GM12878 (cell line): ENCODE measurements at regions not wholly inside any gene's neighbourhood (a gene's known extent, or its start where the extent isn't known, plus 50 kb on each side); places are given as distances from the start of the nearest gene placed in this dataset.
A peak's percentile ranks its signal among the peaks of the same experiment; 100 is the strongest.

ENCODE experiments used
- ATAC-seq: fragments of 200-7000 bp; cut with Tn5 transposase; 3 replicates; pipeline ENCODE4 v1.9.1; 2020; ENCODE audit warnings: mild to moderate bottlenecking, moderate library complexity
- BruUV-seq: library from RNA; stranded (reverse); fragments of 400-500 nt; replicated peaks from 2 replicates; lab custom pipeline; 2021; lab: Mats Ljungman, UMichigan
- CTCF ChIA-PET: fragments of 300-600 bp; sonication (Branson Sonifier 250); formaldehyde crosslinking; extraction: SDS; loops from one replicate; lab custom pipeline; 2021; ENCODE audit warnings: inconsistent platforms; lab: Yijun Ruan, JAX
- POLR2A ChIA-PET: fragments of 350-600 bp; formaldehyde crosslinking; extraction: SDS; loops from one replicate; lab custom pipeline; 2021; ENCODE audit warnings: inconsistent platforms; lab: Charles Lee
- RAD21 ChIA-PET: fragments of 300-600 bp; sonication (Branson Sonifier 250); formaldehyde crosslinking; loops from one replicate; lab custom pipeline; 2023; ENCODE audit warnings: antibody characterized with exemption; ENCODE audit not compliant: unreplicated experiment; lab: Charles Lee
- SMC1A ChIA-PET: fragments of 300-600 bp; sonication (Branson Sonifier 250); formaldehyde crosslinking; loops from one replicate; lab custom pipeline; 2023; ENCODE audit not compliant: unreplicated experiment, uncharacterized antibody; lab: Charles Lee
- DNase-seq: peaks from one replicate; pipeline ENCODE4 v3.0.0-alpha.2; 2011; ENCODE audit warnings: low read depth, low spot score
- FAIRE-seq: peaks from 3 replicates; lab custom pipeline; 2011; peaks lifted over from hg19 to GRCh38; lab: Jason Lieb, UNC
- H2AFZ ChIP-seq: 2 replicates; pipeline ENCODE4 v1.6.0; 2011; ENCODE audit warnings: low read depth, low read length, control low read depth; ENCODE audit not compliant: control insufficient read depth
- H3K27ac ChIP-seq: 2 replicates; pipeline ENCODE4 v1.5.1; 2011; ENCODE audit warnings: control low read depth; ENCODE audit not compliant: control insufficient read depth, insufficient read depth
- H3K27me3 ChIP-seq, 2 experiments: replicated peaks in 1 of 2; 2 replicates each; pipeline versions ENCODE4 v1.6.0 to v1.6.1; 2011; ENCODE audit warnings: low read length in 1 of 2; ENCODE audit not compliant: control insufficient read depth in 2 of 2, insufficient read depth in 2 of 2
- H3K36me3 ChIP-seq, 2 experiments: 2 replicates each; pipeline ENCODE4 v1.5.1; 2011; ENCODE audit warnings: low read length in 1 of 2; ENCODE audit not compliant: control insufficient read depth in 2 of 2, insufficient read depth in 2 of 2
- H3K4me1 ChIP-seq: 2 replicates; pipeline ENCODE4 v1.6.1; 2011; ENCODE audit warnings: mild to moderate bottlenecking, low read length, moderate library complexity, mixed read lengths; ENCODE audit not compliant: control insufficient read depth, insufficient read depth
- H3K4me2 ChIP-seq: 2 replicates; pipeline ENCODE4 v1.6.0; 2011; ENCODE audit warnings: control low read depth; ENCODE audit not compliant: control insufficient read depth, insufficient read depth
- H3K4me3 ChIP-seq: fragments of 200-600 bp; sonication (generic); 2 replicates; pipeline ENCODE4 v1.5.1; 2016
- H3K79me2 ChIP-seq: 2 replicates; pipeline ENCODE4 v1.6.0; 2011; ENCODE audit warnings: low read length; ENCODE audit not compliant: control insufficient read depth, insufficient read depth
- H3K9ac ChIP-seq: 2 replicates; pipeline ENCODE4 v1.8.0; 2011; ENCODE audit warnings: low read length, control low read depth, mixed read lengths; ENCODE audit not compliant: control insufficient read depth, insufficient read depth
- H3K9me3 ChIP-seq: replicated peaks from 3 replicates; pipeline ENCODE4 v1.5.1; 2011; ENCODE audit warnings: mild to moderate bottlenecking, low read length; ENCODE audit not compliant: control insufficient read depth, insufficient read depth
- H4K20me1 ChIP-seq: 2 replicates; pipeline ENCODE4 v1.6.0; 2011; ENCODE audit not compliant: control insufficient read depth, insufficient read depth
- BACH1 ChIP-seq: fragments of 450-650 bp; IDR thresholded peaks from 2 replicates; pipeline ENCODE4 v1.6.1; 2017; ENCODE audit warnings: mild to moderate bottlenecking, borderline replicate concordance
- BCL11A ChIP-seq: IDR thresholded peaks from 2 replicates; pipeline ENCODE4 v1.6.1; 2011; ENCODE audit warnings: low read depth, low read length
- EZH2 ChIP-seq: IDR thresholded peaks from 2 replicates; pipeline ENCODE4 v1.6.1; 2012; ENCODE audit warnings: low read depth, mild to moderate bottlenecking, control low read depth, inconsistent platforms, low read length, borderline replicate concordance; ENCODE audit not compliant: control insufficient read depth
- GABPA ChIP-seq: IDR thresholded peaks from 2 replicates; pipeline ENCODE4 v1.6.1; 2014; ENCODE audit warnings: antibody characterized with exemption, low read depth, mild to moderate bottlenecking, inconsistent platforms
- IKZF1 ChIP-seq: fragments of 450-650 bp; conservative IDR thresholded peaks from 2 replicates; pipeline ENCODE4 v1.6.1; 2017; ENCODE audit warnings: antibody characterized with exemption, mild to moderate bottlenecking
- MAX ChIP-seq: IDR thresholded peaks from 2 replicates; pipeline ENCODE4 v1.6.1; 2012; ENCODE audit warnings: low read depth, low read length, improper control_type of control experiment
- MTA3 ChIP-seq: IDR thresholded peaks from 2 replicates; pipeline ENCODE4 v1.6.1; 2012; ENCODE audit warnings: low read length, inconsistent platforms, borderline replicate concordance
- MYC ChIP-seq: IDR thresholded peaks from 2 replicates; pipeline ENCODE4 v1.6.1; 2011; ENCODE audit warnings: mild to moderate bottlenecking, low read length, moderate library complexity, inconsistent platforms; ENCODE audit not compliant: insufficient read depth, insufficient replicate concordance, insufficient read length, severe bottlenecking
- NBN ChIP-seq: fragments of 450-650 bp; IDR thresholded peaks from 2 replicates; pipeline ENCODE4 v1.6.1; 2016
- NRF1 ChIP-seq: conservative IDR thresholded peaks from 2 replicates; pipeline ENCODE4 v1.6.1; 2011; ENCODE audit warnings: mild to moderate bottlenecking, low read depth, low read length, improper control_type of control experiment
- RAD21 ChIP-seq: IDR thresholded peaks from 2 replicates; pipeline ENCODE4 v1.6.1; 2011; ENCODE audit warnings: mild to moderate bottlenecking, low read depth, low read length, moderate library complexity; ENCODE audit not compliant: insufficient read depth
- TAF1 ChIP-seq: IDR thresholded peaks from 2 replicates; pipeline ENCODE4 v1.6.1; 2011; ENCODE audit warnings: mild to moderate bottlenecking, low read depth, low read length, borderline replicate concordance
- YY1 ChIP-seq: IDR thresholded peaks from 2 replicates; pipeline ENCODE4 v1.6.1; 2011; ENCODE audit warnings: low read depth, mild to moderate bottlenecking, low read length
- WGBS: methylation state at CpG from one replicate; pipeline ENCODE4 v1.1.6; 2016; ENCODE audit warnings: low lambda C conversion rate; ENCODE audit not compliant: insufficient replicate concordance, insufficient coverage; ENCODE audit errors: missing lambda C conversion rate; 5-methylcytosine and 5-hydroxymethylcytosine counted together
- in situ Hi-C: fragments of 300-500 bp; cut with MboI; formaldehyde crosslinking; loops from 9 replicates; pipeline ENCODE4 v1.14.3; 2018; ENCODE audit warnings: mixed read lengths
- intact Hi-C: fragments of 100-400 bp; cut with micrococcal nuclease; formaldehyde crosslinking; loops from one replicate; pipeline ENCODE4 v1.14.2; 2022; ENCODE audit not compliant: unreplicated experiment

DNA sequence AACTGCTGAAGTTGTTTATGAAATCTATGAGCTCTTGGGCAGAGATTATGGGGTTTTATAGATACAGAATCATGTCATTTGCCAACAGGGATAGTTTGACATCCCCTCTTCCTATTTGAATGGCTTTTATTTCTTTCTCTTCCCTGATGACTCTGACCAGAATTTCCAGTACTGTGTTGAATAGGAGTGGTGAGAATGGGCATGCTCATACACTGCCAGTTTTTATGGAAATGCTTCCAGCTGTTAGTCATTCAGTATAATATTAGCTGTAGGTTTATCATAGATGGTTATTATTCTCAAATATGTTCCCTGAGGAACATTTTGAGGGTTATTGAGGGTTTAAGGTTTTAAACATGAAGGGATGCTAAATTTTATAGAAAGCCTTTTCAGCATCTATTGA is 121.2 kb downstream of the NR4A2 start:
- Histone ChIP-seq H3K4me2 (no peak overlapping the region), H3K79me2 (no peaks in the 10 kb centered on the region), H2AFZ (no peak overlapping the region), H3K9me3 (no peaks in the 10 kb centered on the region), H3K27ac (no peak overlapping the region), H3K27me3 (no peaks in the 10 kb centered on the region), H3K4me3 (no peak overlapping the region), H3K36me3 (no peaks in the 10 kb centered on the region), H3K9ac (no peak overlapping the region), H4K20me1 (no peaks in the 10 kb centered on the region), H3K4me1 (no peaks in the 10 kb centered on the region)
- POLR2A ChIA-PET = no interaction called here
- DNase-seq = no peak
- CTCF ChIA-PET = no interaction called here
- SMC1A ChIA-PET = no interaction called here
- intact Hi-C loops = no loop called here
- ATAC-seq = no peak
- TF ChIP-seq NBN (no peak), BCL11A (no peak), IKZF1 (no peak), GABPA (no peak), YY1 (no peak), MYC (no peak), MTA3 (no peak), EZH2 (no peak), MAX (no peak), BACH1 (no peak), TAF1 (no peak)
- RAD21 ChIA-PET = no interaction called here
- FAIRE-seq = no peak
- in situ Hi-C loops = no loop called here
- BruUV-seq = no TSS peak

DNA sequence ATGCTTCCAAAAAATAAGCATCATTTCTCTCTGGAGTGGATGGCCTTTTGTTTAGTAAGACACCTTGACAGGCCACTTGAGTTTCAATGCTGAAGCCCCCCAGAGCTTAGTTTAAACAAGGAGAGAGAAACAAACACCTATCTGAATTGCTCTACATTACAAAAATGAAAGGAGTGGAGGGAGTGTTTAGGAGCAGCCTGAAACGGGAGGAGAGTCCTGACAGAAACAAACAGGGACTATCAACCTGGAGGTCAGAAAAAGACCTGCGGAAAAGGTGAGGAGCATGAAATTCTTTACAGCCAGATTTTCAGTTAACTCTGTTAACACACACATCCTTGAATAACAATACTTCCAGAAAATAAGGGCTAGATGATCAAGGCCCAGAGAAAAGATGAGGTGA is 126.2 kb downstream of the NR4A2 start:
- FAIRE-seq = no peak
- no peaks in the 10 kb centered on the region for H3K4me1 ChIP-seq
- ChIA-PET POLR2A (no interaction called here), CTCF (no interaction called here), RAD21 (interaction anchor here (1.0 kb wide), 1 partner anchor 383 kb away, joined by 3 read pairs; no protein-coding TSS in a partner anchor)
- no peak overlapping the region for H3K9ac ChIP-seq
- ATAC-seq = no peak
- H3K4me2 ChIP-seq = no peak overlapping the region
- no peak overlapping the region for H3K4me3 ChIP-seq
- no peak overlapping the region for H2AFZ ChIP-seq
- DNase-seq = no peak
- 47% methylated on average over 2 of the region's 2 CpGs for WGBS
- BruUV-seq = no TSS peak
- no peaks in the 10 kb centered on the region for H4K20me1 ChIP-seq
- TF ChIP-seq NRF1 (no peak), RAD21 (peak; percentile 38; the same call in 1 of the 2 replicates)
- TF ChIP-seq, all 136 proteins: peak for 1
- no peaks in the 10 kb centered on the region for H3K36me3 ChIP-seq
- H3K27ac ChIP-seq = no peak overlapping the region
- no peaks in the 10 kb centered on the region for H3K79me2 ChIP-seq
- no peaks in the 10 kb centered on the region for H3K27me3 ChIP-seq
- H3K9me3 ChIP-seq = no peaks in the 10 kb centered on the region
- SMC1A ChIA-PET = interaction anchor here (1.6 kb wide), 1 partner anchor 383 kb away, joined by 3 read pairs; no protein-coding TSS in a partner anchor
- intact Hi-C loops (no loop called here), in situ Hi-C loops (no loop called here)
